Mesenchymal stem cell (in vitro differentiated cells and primary cell): ENCODE measurements at regions not wholly inside any gene's neighbourhood (a gene's known extent, or its start where the extent isn't known, plus 50 kb on each side); places are given as distances from the start of the nearest gene placed in this dataset.

Experiments
- DNase-seq: peaks from one replicate; pipeline ENCODE4 v3.0.0-alpha.2; 2013
- H2AFZ ChIP-seq: one replicate; pipeline ENCODE4 v1.6.1; 2013; ENCODE audit warnings: low read depth, mild to moderate bottlenecking, control low read depth, inconsistent platforms, low read length, moderate library complexity
- H2AK5ac ChIP-seq: 2 replicates; pipeline ENCODE4 v1.6.1; 2013; ENCODE audit warnings: low read length, moderate library complexity, mild to moderate bottlenecking, inconsistent platforms; ENCODE audit not compliant: severe bottlenecking
- H2BK120ac ChIP-seq: one replicate; pipeline ENCODE4 v1.6.1; 2013; ENCODE audit warnings: low read depth, mild to moderate bottlenecking, inconsistent platforms, low read length, moderate library complexity
- H2BK12ac ChIP-seq, 2 experiments: one replicate each; pipeline ENCODE4 v1.6.1; 2013; ENCODE audit warnings: inconsistent platforms in 2 of 2, low read length in 2 of 2, mild to moderate bottlenecking in 2 of 2, moderate library complexity in 2 of 2, control low read depth in 1 of 2
- H2BK15ac ChIP-seq: one replicate; pipeline ENCODE4 v1.6.1; 2013; ENCODE audit warnings: mild to moderate bottlenecking, low read depth, inconsistent platforms; ENCODE audit not compliant: poor library complexity, severe bottlenecking
- H2BK5ac ChIP-seq: 2 replicates; pipeline ENCODE4 v1.6.1; 2013; ENCODE audit warnings: low read depth, mild to moderate bottlenecking, low read length, control low read depth, inconsistent platforms; ENCODE audit not compliant: poor library complexity, severe bottlenecking
- H3K14ac ChIP-seq, 2 experiments: one replicate each; pipeline ENCODE4 v1.6.1; 2013; ENCODE audit warnings: inconsistent platforms in 2 of 2, low read length in 2 of 2, control low read depth in 1 of 2, mild to moderate bottlenecking in 1 of 2, moderate library complexity in 1 of 2
- H3K18ac ChIP-seq, 2 experiments: one replicate each; pipeline ENCODE4 v1.6.1; 2013; ENCODE audit warnings: inconsistent platforms in 2 of 2, low read length in 2 of 2, control low read depth in 1 of 2, low read depth in 1 of 2, mild to moderate bottlenecking in 1 of 2
- H3K23ac ChIP-seq, 2 experiments: one replicate each; pipeline ENCODE4 v1.6.1; 2013; ENCODE audit warnings: inconsistent platforms in 2 of 2, low read length in 2 of 2, mild to moderate bottlenecking in 2 of 2, moderate library complexity in 2 of 2, control low read depth in 1 of 2
- H3K27ac ChIP-seq: 2 replicates; pipeline ENCODE4 v1.5.1; 2013; ENCODE audit warnings: mild to moderate bottlenecking, moderate library complexity, low read length, control low read depth, inconsistent platforms; ENCODE audit not compliant: poor library complexity, severe bottlenecking
- H3K27me3 ChIP-seq, 2 experiments: 2 replicates each; pipeline versions ENCODE4 v1.6.1 to v1.7.0; 2013; ENCODE audit warnings: low read length in 2 of 2, mild to moderate bottlenecking in 2 of 2, moderate library complexity in 2 of 2, control low read depth in 1 of 2, inconsistent platforms in 1 of 2; ENCODE audit not compliant: control insufficient read depth in 1 of 2, insufficient read depth in 1 of 2
- H3K36me3 ChIP-seq, 2 experiments: 2 replicates each; pipeline versions ENCODE4 v1.6.1 to v1.7.0; 2013; ENCODE audit warnings: low read length in 2 of 2, control low read depth in 1 of 2, inconsistent platforms in 1 of 2, low read depth in 1 of 2, mild to moderate bottlenecking in 1 of 2; ENCODE audit not compliant: insufficient read depth in 2 of 2, control insufficient read depth in 1 of 2
- H3K4ac ChIP-seq, 2 experiments: one replicate each; pipeline ENCODE4 v1.6.1; 2013; ENCODE audit warnings: inconsistent platforms in 2 of 2, low read length in 2 of 2, mild to moderate bottlenecking in 2 of 2, moderate library complexity in 2 of 2, control low read depth in 1 of 2, low read depth in 1 of 2
- H3K4me1 ChIP-seq: 2 replicates; pipeline ENCODE4 v1.6.1; 2013; ENCODE audit warnings: low read depth, low read length, control low read depth; ENCODE audit not compliant: control insufficient read depth, insufficient read depth
- H3K4me2 ChIP-seq: 2 replicates; pipeline ENCODE4 v1.6.1; 2013; ENCODE audit warnings: low read length, mild to moderate bottlenecking, inconsistent platforms; ENCODE audit not compliant: poor library complexity, severe bottlenecking
- H3K4me3 ChIP-seq, 2 experiments: 2 replicates each; pipeline versions ENCODE4 v1.5.1 to v1.7.0; 2013; ENCODE audit warnings: low read length in 2 of 2, mild to moderate bottlenecking in 2 of 2, control low read depth in 1 of 2, low read depth in 1 of 2; ENCODE audit not compliant: insufficient read depth in 1 of 2
- H3K79me1 ChIP-seq: replicated peaks from 2 replicates; pipeline ENCODE4 v1.6.1; 2013; ENCODE audit warnings: mild to moderate bottlenecking, control low read depth, low read length, inconsistent platforms; ENCODE audit not compliant: poor library complexity, severe bottlenecking
- H3K9ac ChIP-seq: 2 replicates; pipeline ENCODE4 v1.7.0; 2013; ENCODE audit warnings: mild to moderate bottlenecking, low read length, moderate library complexity
- H3K9me3 ChIP-seq: 2 replicates; pipeline ENCODE4 v1.7.0; 2013; ENCODE audit warnings: mild to moderate bottlenecking, low read length; ENCODE audit not compliant: control insufficient read depth
- H4K8ac ChIP-seq: one replicate; pipeline ENCODE4 v1.6.1; 2013; ENCODE audit warnings: inconsistent platforms, mild to moderate bottlenecking, low read length, moderate library complexity
- H4K91ac ChIP-seq: one replicate; pipeline ENCODE4 v1.6.1; 2013; ENCODE audit warnings: mild to moderate bottlenecking, low read length, inconsistent platforms
- WGBS: methylation state at CpG from one replicate; pipeline ENCODE4 v1.1.7; 2013; ENCODE audit warnings: mixed read lengths; 5-methylcytosine and 5-hydroxymethylcytosine counted together

- Histone ChIP-seq H3K4me2 (no peak overlapping the region), H2BK120ac (no peak overlapping the region), H3K9ac (no peak overlapping the region), H3K9me3 (peaks cover 4% of the 10 kb centered on the region), H4K91ac (no peak overlapping the region), H3K4me1 (no peaks in the 10 kb centered on the region), H3K36me3 (no peaks in the 10 kb centered on the region), H3K27me3 (peaks cover 0 to 24% of the 10 kb centered on the region in 2 experiments), H3K79me1 (no peaks in the 10 kb centered on the region), H3K14ac (no peak overlapping the region), H2BK5ac (no peak overlapping the region), H4K8ac (no peak overlapping the region), H3K27ac (no peak overlapping the region), H2BK15ac (no peak overlapping the region), H3K23ac (no peak overlapping the region), H3K4me3 (no peak overlapping the region), H3K18ac (no peak overlapping the region), H3K4ac (no peak overlapping the region), H2AFZ (no peak overlapping the region), H2BK12ac (no peak overlapping the region), H2AK5ac (no peak overlapping the region)
- no peak for DNase-seq
- 30% methylated on average over 2 of the region's 6 CpGs for WGBS
These were observed 401.7 kb upstream of the PROX1 start for GRCh38 chr1:213585959-213586586.

GRCh38 chr1:213586587-213586972, 401.2 kb upstream of the PROX1 start:
- Histone ChIP-seq H4K91ac (no peak overlapping the region), H3K14ac (no peak overlapping the region), H2AK5ac (no peak overlapping the region), H3K9me3 (peaks cover 4% of the 10 kb centered on the region), H3K36me3 (no peaks in the 10 kb centered on the region), H3K4me2 (no peak overlapping the region), H3K4me1 (no peaks in the 10 kb centered on the region), H2BK120ac (no peak overlapping the region), H3K79me1 (no peaks in the 10 kb centered on the region), H3K4ac (no peak overlapping the region), H3K4me3 (no peak overlapping the region), H2BK5ac (no peak overlapping the region), H4K8ac (no peak overlapping the region), H3K9ac (no peak overlapping the region), H3K18ac (no peak overlapping the region), H3K27me3 (peaks cover 0 to 24% of the 10 kb centered on the region in 2 experiments), H2BK12ac (no peak overlapping the region), H3K27ac (no peak overlapping the region), H2AFZ (no peak overlapping the region), H2BK15ac (no peak overlapping the region), H3K23ac (no peak overlapping the region)
- 43% methylated on average over 1 of the region's 1 CpG for WGBS
- no peak for DNase-seq

- no peaks in the 10 kb centered on the region for H3K79me1 ChIP-seq
- no peak overlapping the region for H2AFZ ChIP-seq
- H3K4me2 ChIP-seq, result no peak overlapping the region
- H4K91ac ChIP-seq, result no peak overlapping the region
- H3K23ac ChIP-seq, result no peak overlapping the region
- no peak overlapping the region for H3K4ac ChIP-seq
- no peaks in the 10 kb centered on the region for H3K4me1 ChIP-seq
- H3K27me3 ChIP-seq, result peaks cover 0 to 10% of the 10 kb centered on the region in 2 experiments
- H3K9me3 ChIP-seq, result no peaks in the 10 kb centered on the region
- H2BK120ac ChIP-seq, result no peak overlapping the region
- no peak for DNase-seq
- no peak overlapping the region for H3K27ac ChIP-seq
- no peak overlapping the region for H3K4me3 ChIP-seq
- no peak overlapping the region for H2AK5ac ChIP-seq
- no peak overlapping the region for H2BK15ac ChIP-seq
- no peak overlapping the region for H3K14ac ChIP-seq
- no peak overlapping the region for H2BK12ac ChIP-seq
- no peak overlapping the region for H3K18ac ChIP-seq
- no peaks in the 10 kb centered on the region for H3K36me3 ChIP-seq
- WGBS, result 84% methylated on average over 7 of the region's 7 CpGs
- no peak overlapping the region for H2BK5ac ChIP-seq
- H3K9ac ChIP-seq, result no peak overlapping the region
- no peak overlapping the region for H4K8ac ChIP-seq
These were observed 391.0 kb upstream of the PROX1 start for GRCh38 chr1:213596729-213597128.

- no peak overlapping the region for H2AFZ ChIP-seq
- H3K9me3 ChIP-seq, result no peaks in the 10 kb centered on the region
- no peak for DNase-seq
- no peak overlapping the region for H2BK12ac ChIP-seq
- no peak overlapping the region for H4K8ac ChIP-seq
- no peak overlapping the region for H3K23ac ChIP-seq
- H2BK5ac ChIP-seq, result no peak overlapping the region
- 83% methylated on average over 2 of the region's 3 CpGs for WGBS
- H3K27ac ChIP-seq, result no peak overlapping the region
- no peak overlapping the region for H3K18ac ChIP-seq
- H3K14ac ChIP-seq, result no peak overlapping the region
- no peak overlapping the region for H3K4ac ChIP-seq
- no peak overlapping the region for H2BK120ac ChIP-seq
- no peak overlapping the region for H3K4me2 ChIP-seq
- H3K27me3 ChIP-seq, result peaks cover 0 to 10% of the 10 kb centered on the region in 2 experiments
- no peaks in the 10 kb centered on the region for H3K36me3 ChIP-seq
- no peak overlapping the region for H2AK5ac ChIP-seq
- H3K4me1 ChIP-seq, result no peaks in the 10 kb centered on the region
- no peak overlapping the region for H4K91ac ChIP-seq
- H2BK15ac ChIP-seq, result no peak overlapping the region
- no peaks in the 10 kb centered on the region for H3K79me1 ChIP-seq
- no peak overlapping the region for H3K4me3 ChIP-seq
- H3K9ac ChIP-seq, result no peak overlapping the region
These were observed 389.5 kb upstream of the PROX1 start for GRCh38 chr1:213598263-213598662.
